Body of pancreas (tissue), 4 donors: ENCODE measurements at regions not wholly inside any gene's neighbourhood (a gene's known extent, or its start where the extent isn't known, plus 50 kb on each side); places are given as distances from the start of the nearest gene placed in this dataset.

Experiments used
- ATAC-seq: fragments of 150-250 bp; one replicate; pipeline ENCODE4 v1.9.1; 2016
- DNase-seq, 4 donors: peaks; one replicate each; pipeline ENCODE4 v3.0.0-alpha.2; 2019
- H3K27ac ChIP-seq, 4 donors: fragments of 200-600 bp; sonication (generic); 1 replicate in 3 of 4; 2 replicates in 1 of 4; pipeline versions ENCODE4 v1.5.1 to v1.6.1; 2016 to 2019; ENCODE audit warnings: mild to moderate bottlenecking in 1 of 4, mixed read lengths in 1 of 4, moderate library complexity in 1 of 4
- H3K27me3 ChIP-seq, 2 donors: fragments of 200-600 bp; sonication (generic); one replicate each; pipeline ENCODE4 v1.6.0; 2016; ENCODE audit warnings: mild to moderate bottlenecking in 1 of 2
- H3K36me3 ChIP-seq, 2 donors: fragments of 200-600 bp; sonication (generic); replicated peaks in 1 of 2; 2 replicates each; pipeline ENCODE4 v1.5.1; 2016; ENCODE audit warnings: low read depth in 2 of 2; ENCODE audit not compliant: insufficient read depth in 1 of 2
- H3K4me1 ChIP-seq: fragments of 200-600 bp; sonication (generic); one replicate; pipeline ENCODE4 v1.6.0; 2016
- H3K4me3 ChIP-seq, 2 donors: fragments of 200-600 bp; sonication (generic); 1 replicate in 1 of 2; 2 replicates in 1 of 2; pipeline ENCODE4 v1.5.1; 2016 to 2019
- H3K9me3 ChIP-seq, 3 donors: fragments of 200-600 bp; sonication (generic); 1 replicate in 2 of 3; 2 replicates in 1 of 3; pipeline ENCODE4 v1.5.1; 2016
- CTCF ChIP-seq, 7 experiments: fragments of 450-650 bp in 4 of 7; fragments of 200-600 bp in 3 of 7; sonication (generic) in 3 of 7; IDR thresholded peaks; one replicate each; pipeline ENCODE4 v1.5.1; 2016 to 2019; ENCODE audit warnings: antibody characterized with exemption in 7 of 7
- POLR2A ChIP-seq, 3 donors: fragments of 450-650 bp; IDR thresholded peaks; one replicate each; pipeline ENCODE4 v1.6.1; 2016; ENCODE audit warnings: antibody characterized with exemption in 3 of 3, mild to moderate bottlenecking in 2 of 3
- WGBS, 2 donors: methylation state at CpG; one replicate each; pipeline ENCODE4 v1.1.5; 2017; 5-methylcytosine and 5-hydroxymethylcytosine counted together
- intact Hi-C: fragments of 100-400 bp; cut with DNase I; formaldehyde crosslinking; loops from one replicate; pipeline ENCODE4 v1.15.1; 2023

- no peak for TF ChIP-seq POLR2A (IDR thresholded peaks at IDR 0.05)
- no peak for TF ChIP-seq CTCF (IDR thresholded peaks at IDR 0.05)
- Histone ChIP-seq H3K36me3 (no peaks in the 10 kb centered on the region), H3K27ac (no peak overlapping the region), H3K9me3 (no peaks in the 10 kb centered on the region), H3K27me3 (no peaks in the 10 kb centered on the region), H3K4me1 (no peaks in the 10 kb centered on the region), H3K4me3 (no peak overlapping the region)
- no peak for DNase-seq
- ATAC-seq: no peak
- intact Hi-C loops: no loop called here
- WGBS, 2 donors: 40 to 70% methylated on average over 1 of the region's 1 CpG
Observed at GRCh38 chrX:26580021-26580420, 364.1 kb downstream of the MAGEB5 start.

GRCh38 chrX:26574234-26574633 lies 358.3 kb downstream of the MAGEB5 start:
- H3K36me3 ChIP-seq: no peaks in the 10 kb centered on the region
- no peak overlapping the region for H3K27ac ChIP-seq
- H3K9me3 ChIP-seq: no peaks in the 10 kb centered on the region
- intact Hi-C loops: no loop called here
- no peak for ATAC-seq
- no peaks in the 10 kb centered on the region for H3K27me3 ChIP-seq
- H3K4me3 ChIP-seq: no peak overlapping the region
- TF ChIP-seq CTCF (IDR thresholded peaks at IDR 0.05) (no peak), POLR2A (IDR thresholded peaks at IDR 0.05) (no peak)
- no peak for DNase-seq
- no peaks in the 10 kb centered on the region for H3K4me1 ChIP-seq

GRCh38 chrX:26562156-26562555 lies 346.2 kb downstream of the MAGEB5 start:
- Histone ChIP-seq H3K4me3 (no peak overlapping the region), H3K4me1 (no peaks in the 10 kb centered on the region), H3K27ac (no peak overlapping the region), H3K36me3 (no peaks in the 10 kb centered on the region), H3K9me3 (no peaks in the 10 kb centered on the region), H3K27me3 (no peaks in the 10 kb centered on the region)
- no peak for DNase-seq
- no peak for ATAC-seq
- TF ChIP-seq CTCF (IDR thresholded peaks at IDR 0.05): no peak
- no peak for TF ChIP-seq POLR2A (IDR thresholded peaks at IDR 0.05)
- WGBS, 2 donors: 47 to 59% methylated on average over 1 of the region's 1 CpG
- intact Hi-C loops: no loop called here

- TF ChIP-seq POLR2A (IDR thresholded peaks at IDR 0.05) (no peak), CTCF (IDR thresholded peaks at IDR 0.05) (no peak)
- intact Hi-C loops: no loop called here
- H3K4me3 ChIP-seq: no peak overlapping the region
- H3K4me1 ChIP-seq: no peaks in the 10 kb centered on the region
- no peak overlapping the region for H3K27ac ChIP-seq
- H3K27me3 ChIP-seq: no peaks in the 10 kb centered on the region
- H3K36me3 ChIP-seq: no peaks in the 10 kb centered on the region
- ATAC-seq: no peak
- H3K9me3 ChIP-seq: no peaks in the 10 kb centered on the region
- no peak for DNase-seq
- 84% methylated on average over 3 of the region's 3 CpGs for WGBS, 2 donors
Observed at GRCh38 chrX:26559855-26560254, 343.9 kb downstream of the MAGEB5 start.

GRCh38 chrX:26558719-26559386 lies 342.9 kb downstream of the MAGEB5 start:
- Histone ChIP-seq H3K4me3 (no peak overlapping the region), H3K27me3 (no peaks in the 10 kb centered on the region), H3K4me1 (no peaks in the 10 kb centered on the region), H3K27ac (no peak overlapping the region), H3K36me3 (no peaks in the 10 kb centered on the region), H3K9me3 (no peaks in the 10 kb centered on the region)
- intact Hi-C loops: no loop called here
- 87 to 94% methylated on average over 15 to 18 of the region's 29 CpGs for WGBS, 2 donors
- no peak for TF ChIP-seq CTCF (IDR thresholded peaks at IDR 0.05)
- TF ChIP-seq POLR2A (IDR thresholded peaks at IDR 0.05): no peak
- DNase-seq (no peak), ATAC-seq (no peak)
